ENCODE measurements at regions not wholly inside any gene's neighbourhood (a gene's known extent, or its start where the extent isn't known, plus 50 kb on each side); places are given as distances from the start of the nearest gene placed in this dataset.

DNA sequence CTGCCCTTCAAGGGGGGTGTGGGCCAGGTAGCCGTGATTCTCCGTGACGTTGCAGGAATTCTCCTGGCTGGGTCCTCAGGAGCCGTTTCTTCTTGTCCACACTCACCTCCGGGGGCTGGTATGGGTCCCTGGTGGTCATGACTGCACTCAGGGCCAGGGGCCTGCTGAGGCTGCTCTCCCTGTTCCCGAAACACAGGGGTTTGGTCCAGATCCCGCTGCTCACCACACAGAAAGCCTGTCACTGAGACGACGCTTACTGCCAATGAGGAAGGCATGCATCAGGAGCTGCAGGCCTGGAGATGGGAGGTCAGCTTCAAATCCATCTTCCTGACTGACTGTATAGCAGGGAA lies 160.7 kb downstream of the RTP5 start:
- intact Hi-C loops (cut with DNase I; ENCODE audit: low total_unique reads) = no loop called here
- 86 to 90% (median 88%) methylated on average over 9 of the region's 9 CpGs for WGBS, 5 donors
- Histone ChIP-seq H3K27ac (no peak overlapping the region), H3K4me3 (no peak overlapping the region), H3K9me3 (no peaks in the 10 kb centered on the region), H3K36me3 (no peaks in the 10 kb centered on the region), H3K4me1 (peaks cover 0 to 14% (median 3%) of the 10 kb centered on the region in 6 donors), H3K27me3 (replicated peaks in 1 of 7) (peaks cover 0 to 89% (median 9%) of the 10 kb centered on the region in 7 donors)
- TF ChIP-seq, protein P1, sequence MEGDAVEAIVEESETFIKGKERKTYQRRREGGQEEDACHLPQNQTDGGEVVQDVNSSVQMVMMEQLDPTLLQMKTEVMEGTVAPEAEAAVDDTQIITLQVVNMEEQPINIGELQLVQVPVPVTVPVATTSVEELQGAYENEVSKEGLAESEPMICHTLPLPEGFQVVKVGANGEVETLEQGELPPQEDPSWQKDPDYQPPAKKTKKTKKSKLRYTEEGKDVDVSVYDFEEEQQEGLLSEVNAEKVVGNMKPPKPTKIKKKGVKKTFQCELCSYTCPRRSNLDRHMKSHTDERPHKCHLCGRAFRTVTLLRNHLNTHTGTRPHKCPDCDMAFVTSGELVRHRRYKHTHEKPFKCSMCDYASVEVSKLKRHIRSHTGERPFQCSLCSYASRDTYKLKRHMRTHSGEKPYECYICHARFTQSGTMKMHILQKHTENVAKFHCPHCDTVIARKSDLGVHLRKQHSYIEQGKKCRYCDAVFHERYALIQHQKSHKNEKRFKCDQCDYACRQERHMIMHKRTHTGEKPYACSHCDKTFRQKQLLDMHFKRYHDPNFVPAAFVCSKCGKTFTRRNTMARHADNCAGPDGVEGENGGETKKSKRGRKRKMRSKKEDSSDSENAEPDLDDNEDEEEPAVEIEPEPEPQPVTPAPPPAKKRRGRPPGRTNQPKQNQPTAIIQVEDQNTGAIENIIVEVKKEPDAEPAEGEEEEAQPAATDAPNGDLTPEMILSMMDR (IDR thresholded peaks at IDR 0.05 in 8 of 11, conservative IDR thresholded peaks at IDR 0.05 in 3 of 11) = no peak
- TF ChIP-seq POLR2AphosphoS5 (IDR thresholded peaks at IDR 0.05) (no peak), POLR2A (IDR thresholded peaks at IDR 0.05) (no peak)
- peak; percentile 33 for DNase-seq

DNA sequence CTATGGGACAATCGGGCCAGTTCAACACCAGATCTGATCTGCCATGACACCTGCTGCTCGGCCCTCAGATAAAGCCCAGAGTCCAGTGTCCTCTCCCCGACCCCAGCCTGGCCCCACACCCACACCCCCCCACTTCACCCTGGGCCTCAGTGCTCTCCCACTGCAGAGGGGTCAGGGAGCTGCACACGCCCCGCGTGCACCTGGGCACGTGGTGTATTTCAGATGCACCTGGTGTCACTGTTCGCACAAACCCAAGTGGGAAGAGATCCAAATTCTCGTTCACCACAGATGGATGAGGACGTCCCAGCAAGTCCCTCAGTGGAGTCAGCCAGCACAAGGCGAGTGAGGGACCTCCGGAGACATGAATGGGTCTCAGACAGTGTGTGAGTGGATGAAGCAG lies 161.3 kb downstream of the RTP5 start:
- intact Hi-C loops (cut with DNase I; ENCODE audit: low total_unique reads) = no loop called here
- TF ChIP-seq, protein P1 (IDR thresholded peaks at IDR 0.05 in 8 of 11, conservative IDR thresholded peaks at IDR 0.05 in 3 of 11) = no peak
- TF ChIP-seq POLR2A (IDR thresholded peaks at IDR 0.05) = no peak
- no peak for TF ChIP-seq POLR2AphosphoS5 (IDR thresholded peaks at IDR 0.05)
- peak; percentile 47 for DNase-seq
- Histone ChIP-seq H3K9me3 (no peaks in the 10 kb centered on the region), H3K36me3 (no peaks in the 10 kb centered on the region), H3K27me3 (replicated peaks in 1 of 7) (peaks cover 0 to 91% (median 7%) of the 10 kb centered on the region in 7 donors), H3K27ac (no peak overlapping the region), H3K4me1 (peaks cover 0 to 14% (median 3%) of the 10 kb centered on the region in 6 donors), H3K4me3 (peak overlapping the region in 1 of 8 donors; percentile 46)
- WGBS, 5 donors = 79 to 90% (median 83%) methylated on average over 10 to 12 of the region's 12 CpGs

DNA sequence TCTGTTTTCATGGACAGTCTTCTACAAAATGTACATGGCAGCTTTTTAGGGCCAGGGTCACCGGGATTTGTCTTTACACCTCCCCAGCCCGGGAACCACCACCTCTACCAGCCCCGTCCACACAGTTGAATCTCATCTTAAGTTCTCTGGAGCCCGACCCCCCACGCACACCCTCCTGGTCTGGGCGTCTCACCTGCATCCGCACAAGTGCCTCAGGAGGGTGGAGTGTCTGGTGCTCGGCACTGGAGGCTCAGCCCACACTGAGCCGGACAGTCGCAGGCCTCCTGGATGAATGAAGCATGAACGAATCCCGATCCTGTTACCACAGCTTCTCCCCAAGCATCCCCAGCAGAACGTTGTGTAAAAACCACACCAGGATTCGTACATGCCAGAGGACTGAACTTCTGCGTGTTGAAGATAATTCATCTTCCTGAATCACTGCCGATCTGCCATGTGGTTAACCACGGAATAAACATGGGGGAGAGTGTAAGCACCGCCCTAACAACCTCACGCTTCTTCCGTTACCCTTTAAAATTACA lies 162.0 kb downstream of the RTP5 start:
- Histone ChIP-seq H3K9me3 (no peaks in the 10 kb centered on the region), H3K4me1 (peaks cover 0 to 14% (median 3%) of the 10 kb centered on the region in 6 donors), H3K27me3 (replicated peaks in 1 of 7) (peaks cover 0 to 93% (median 7%) of the 10 kb centered on the region in 7 donors), H3K36me3 (no peaks in the 10 kb centered on the region), H3K4me3 (peak overlapping the region in 2 of 8 donors; percentile 14 to 46), H3K27ac (no peak overlapping the region)
- intact Hi-C loops (cut with DNase I; ENCODE audit: low total_unique reads) = no loop called here
- TF ChIP-seq POLR2A (IDR thresholded peaks at IDR 0.05) (no peak), POLR2AphosphoS5 (IDR thresholded peaks at IDR 0.05) (no peak)
- TF ChIP-seq, protein P1 (IDR thresholded peaks at IDR 0.05 in 8 of 11, conservative IDR thresholded peaks at IDR 0.05 in 3 of 11) = no peak
- WGBS, 5 donors = 32 to 50% (median 38%) methylated on average over 20 of the region's 20 CpGs
- peak; percentile 76 for DNase-seq

DNA sequence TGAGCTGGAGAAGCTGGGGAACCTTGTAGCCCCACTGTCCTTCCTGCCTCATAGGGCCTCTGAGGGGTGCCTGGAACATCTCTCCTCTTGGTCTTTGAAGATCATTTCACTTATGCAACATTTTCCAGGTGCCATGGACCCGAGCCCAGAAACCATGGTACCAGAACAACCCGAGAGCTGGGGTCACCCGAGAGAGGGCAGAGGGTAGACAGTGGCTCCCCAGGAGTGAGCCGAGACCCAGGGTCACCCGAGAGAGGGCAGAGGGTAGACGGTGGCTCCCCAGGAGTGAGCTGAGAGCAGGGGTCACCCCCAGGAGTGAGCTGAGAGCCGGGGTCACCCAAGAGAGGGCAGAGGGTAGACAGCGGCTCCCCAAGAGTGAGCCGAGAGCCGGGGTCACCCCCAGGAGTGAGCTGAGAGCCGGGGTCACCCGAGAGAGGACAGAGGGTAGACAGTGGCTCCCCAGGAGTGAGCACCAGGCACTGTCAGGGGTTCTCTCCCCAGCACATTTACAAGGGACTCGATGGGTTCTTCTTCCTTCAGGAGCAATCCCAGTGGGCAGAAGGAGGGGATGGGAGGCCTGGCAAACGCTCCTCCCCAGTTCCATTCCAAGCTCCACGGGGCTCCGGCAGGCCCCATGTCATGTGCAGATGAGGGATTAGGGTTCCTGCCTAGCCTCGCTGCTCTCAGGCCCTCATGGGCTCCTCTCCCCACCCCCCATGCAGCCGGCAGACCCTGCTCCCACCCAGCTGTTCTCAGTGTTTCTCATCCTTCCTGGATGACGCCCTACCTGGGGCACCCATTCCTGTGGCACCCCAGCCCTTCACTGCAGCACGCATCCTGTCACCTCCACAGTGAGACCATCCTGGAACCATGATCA lies 163.5 kb downstream of the RTP5 start:
- intact Hi-C loops (cut with DNase I; ENCODE audit: low total_unique reads) = no loop called here

More for the DNA sequence above, 163.5 kb downstream of the RTP5 start:
- peaks cover 0 to 14% (median 3%) of the 10 kb centered on the region in 6 donors for H3K4me1 ChIP-seq
- no peak overlapping the region for H3K27ac ChIP-seq
- no peak for TF ChIP-seq POLR2A (IDR thresholded peaks at IDR 0.05)
- no peak for TF ChIP-seq POLR2AphosphoS5 (IDR thresholded peaks at IDR 0.05)
- TF ChIP-seq, protein P1 (IDR thresholded peaks at IDR 0.05 in 8 of 11, conservative IDR thresholded peaks at IDR 0.05 in 3 of 11) = no peak
- H3K27me3 ChIP-seq (replicated peaks in 1 of 7) = peaks cover 0 to 82% (median 7%) of the 10 kb centered on the region in 7 donors
- no peak overlapping the region for H3K4me3 ChIP-seq
- H3K36me3 ChIP-seq = no peaks in the 10 kb centered on the region
- no peaks in the 10 kb centered on the region for H3K9me3 ChIP-seq
- 74 to 79% (median 77%) methylated on average over 20 of the region's 20 CpGs for WGBS, 5 donors
- DNase-seq = peak; percentile 56
